Chondrocyte (in vitro differentiated cells): ENCODE measurements at regions not wholly inside any gene's neighbourhood (a gene's known extent, or its start where the extent isn't known, plus 50 kb on each side); places are given as distances from the start of the nearest gene placed in this dataset.

Experiments
- DNase-seq: peaks from one replicate; pipeline ENCODE4 v3.0.0; 2021; ENCODE audit warnings: mixed read lengths, low spot score
- H3K27ac Mint-ChIP-seq: one replicate; pipeline ENCODE4 v1.8.0; 2021; ENCODE audit warnings: mild to moderate bottlenecking, moderate library complexity, mixed read lengths; ENCODE audit not compliant: unreplicated experiment
- H3K27me3 Mint-ChIP-seq: 2 replicates; pipeline ENCODE4 v1.8.0; 2021; ENCODE audit warnings: low read depth, mixed read lengths
- H3K36me3 Mint-ChIP-seq: 2 replicates; pipeline ENCODE4 v1.8.0; 2021; ENCODE audit warnings: low read depth, mixed read lengths
- H3K4me1 Mint-ChIP-seq: 2 replicates; pipeline ENCODE4 v1.8.0; 2021; ENCODE audit warnings: low read depth, mild to moderate bottlenecking, mixed read lengths
- H3K4me3 Mint-ChIP-seq: one replicate; pipeline ENCODE4 v1.8.0; 2021; ENCODE audit warnings: mild to moderate bottlenecking, moderate library complexity, mixed read lengths; ENCODE audit not compliant: unreplicated experiment
- H3K9me3 Mint-ChIP-seq: 2 replicates; pipeline ENCODE4 v1.8.0; 2021; ENCODE audit warnings: low read depth, mixed read lengths
- CTCF ChIP-seq: fragments of 200-600 bp; sonication (generic); IDR thresholded peaks from 2 replicates; pipeline ENCODE4 v1.5.0; 2021; ENCODE audit warnings: antibody characterized with exemption, mild to moderate bottlenecking, moderate library complexity

DNA sequence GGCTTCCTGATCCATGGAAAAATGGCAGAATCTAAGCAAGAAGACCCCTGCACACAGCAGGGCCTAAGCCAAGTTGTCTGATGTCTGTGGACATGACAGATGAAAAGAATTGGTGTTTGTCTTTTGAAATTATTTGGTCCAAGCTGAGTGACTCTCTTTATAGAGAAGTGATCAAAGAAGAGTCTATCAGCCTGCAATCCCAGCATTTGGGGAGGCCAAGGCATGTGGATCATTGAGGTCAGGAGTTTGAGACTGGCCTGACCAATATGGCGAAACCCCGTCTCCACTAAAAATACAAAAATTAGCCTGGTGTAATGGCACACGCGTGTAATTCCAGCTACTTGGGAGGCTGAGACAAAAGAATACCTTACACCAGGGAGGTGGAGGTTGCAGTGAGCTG, 64.8 kb upstream of the TUNAR start:
- peaks cover 9% of the 10 kb centered on the region for H3K9me3 Mint-ChIP-seq
- peaks cover 15% of the 10 kb centered on the region for H3K27me3 Mint-ChIP-seq
- DNase-seq, result no peak

DNA sequence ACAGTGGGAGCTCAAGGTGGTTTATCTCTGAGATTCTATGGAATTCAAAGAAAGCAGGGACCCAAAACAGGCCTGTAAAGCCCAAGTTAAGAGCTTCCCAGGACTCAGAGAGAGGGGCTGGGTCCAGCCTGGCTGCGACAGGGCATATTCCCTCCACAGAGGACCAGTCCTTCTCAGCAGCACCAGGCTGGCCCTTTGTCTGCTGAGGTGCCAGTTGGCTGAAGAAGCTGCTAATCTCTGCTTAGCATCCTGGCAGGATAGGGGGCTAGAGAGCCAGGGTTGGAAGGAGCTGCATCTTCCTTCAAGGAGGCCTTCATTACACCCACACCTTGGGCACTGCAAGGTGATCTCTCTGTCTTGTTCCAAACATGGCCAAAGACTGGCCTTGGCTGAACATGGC, 68.3 kb upstream of the TUNAR start:
- peaks cover 34% of the 10 kb centered on the region for H3K9me3 Mint-ChIP-seq
- peaks cover 2% of the 10 kb centered on the region for H3K36me3 Mint-ChIP-seq
- H3K4me3 Mint-ChIP-seq, result no peak overlapping the region
- no peak for TF ChIP-seq CTCF
- H3K27ac Mint-ChIP-seq, result no peak overlapping the region
- H3K27me3 Mint-ChIP-seq, result peaks cover 2% of the 10 kb centered on the region
- H3K4me1 Mint-ChIP-seq, result no peaks in the 10 kb centered on the region
- no peak for DNase-seq

More for the DNA sequence above, 64.8 kb upstream of the TUNAR start:
- H3K4me1 Mint-ChIP-seq, result no peaks in the 10 kb centered on the region
- no peak overlapping the region for H3K27ac Mint-ChIP-seq
- H3K36me3 Mint-ChIP-seq, result no peaks in the 10 kb centered on the region
- no peak for TF ChIP-seq CTCF
- H3K4me3 Mint-ChIP-seq, result no peak overlapping the region

GRCh38 chr14:95796788-95797187, 79.8 kb upstream of the TUNAR start:
- DNase-seq, result no peak
- H3K4me3 Mint-ChIP-seq, result no peak overlapping the region
- no peaks in the 10 kb centered on the region for H3K4me1 Mint-ChIP-seq
- no peak for TF ChIP-seq CTCF
- peaks cover 13% of the 10 kb centered on the region for H3K27me3 Mint-ChIP-seq
- H3K27ac Mint-ChIP-seq, result no peak overlapping the region
- H3K36me3 Mint-ChIP-seq, result no peaks in the 10 kb centered on the region
- peaks cover 5% of the 10 kb centered on the region for H3K9me3 Mint-ChIP-seq

DNA sequence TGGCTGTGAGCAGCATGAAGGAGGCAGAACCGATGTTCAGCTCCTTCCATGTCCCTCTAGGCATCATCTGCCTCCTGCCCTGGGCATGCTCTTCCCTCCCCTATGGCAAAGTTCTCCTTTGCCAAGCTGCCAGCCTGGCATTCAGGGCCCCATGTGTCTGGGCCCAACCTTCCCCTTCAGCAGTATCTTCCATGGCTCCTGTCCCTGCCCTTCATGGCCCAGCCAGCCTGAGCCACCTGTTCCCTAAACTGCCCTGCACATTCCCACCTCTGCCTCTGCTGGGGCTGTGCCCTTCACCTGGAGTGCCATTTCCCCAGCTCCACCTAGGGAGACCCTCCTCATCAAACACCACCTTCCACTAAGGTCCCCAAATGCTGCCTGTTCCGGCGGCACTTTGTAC, 74.0 kb upstream of the TCL1A start:
- H3K4me1 Mint-ChIP-seq, result no peaks in the 10 kb centered on the region
- no peak overlapping the region for H3K27ac Mint-ChIP-seq
- peaks cover 2% of the 10 kb centered on the region for H3K27me3 Mint-ChIP-seq
- no peak for TF ChIP-seq CTCF
- H3K4me3 Mint-ChIP-seq, result no peak overlapping the region
- no peaks in the 10 kb centered on the region for H3K9me3 Mint-ChIP-seq
- H3K36me3 Mint-ChIP-seq, result no peaks in the 10 kb centered on the region
- DNase-seq, result no peak

- Mint-ChIP-seq H3K27me3 (peaks cover 2% of the 10 kb centered on the region), H3K4me3 (no peak overlapping the region), H3K27ac (no peak overlapping the region), H3K9me3 (no peaks in the 10 kb centered on the region), H3K36me3 (no peaks in the 10 kb centered on the region), H3K4me1 (no peaks in the 10 kb centered on the region)
- TF ChIP-seq CTCF, result no peak
- DNase-seq, result no peak
Measured at GRCh38 chr14:95786566-95786965, 72.6 kb upstream of the TCL1A start.
